K562 (cell line): ENCODE measurements at regions not wholly inside any gene's neighbourhood (a gene's known extent, or its start where the extent isn't known, plus 50 kb on each side); places are given as distances from the start of the nearest gene placed in this dataset.

Experiments used
- ATAC-seq: fragments of 200-7000 bp; cut with Tn5 transposase; 3 replicates; pipeline ENCODE4 v1.9.1; 2020; ENCODE audit warnings: moderate library complexity
- BruUV-seq: library from RNA; stranded (reverse); fragments of 400-500 nt; replicated peaks from 2 replicates; lab custom pipeline; 2021; lab: Mats Ljungman, UMichigan
- CTCF ChIA-PET: fragments of 300-600 bp; formaldehyde crosslinking; extraction: SDS; loops from one replicate; lab custom pipeline; 2021; ENCODE audit warnings: low intra/inter-chr PET ratio; lab: Yijun Ruan, JAX
- POLR2A ChIA-PET: fragments of 300-600, 350-650 bp; sonication (Branson Sonifier 250); formaldehyde crosslinking; extraction: SDS; loops from one replicate; lab custom pipeline; 2021; ENCODE audit warnings: antibody characterized with exemption, inconsistent platforms; lab: Yijun Ruan, JAX
- DNase-seq, 4 experiments: peaks; one replicate each; pipeline versions ENCODE4 v3.0.0 to v3.0.0-alpha.2; 2011 to 2018; ENCODE audit warnings: low spot score in 3 of 4, mixed read lengths in 3 of 4; ENCODE audit errors: extremely low read depth in 1 of 4
- FAIRE-seq: peaks from 2 replicates; lab custom pipeline; 2011; peaks lifted over from hg19 to GRCh38; lab: Jason Lieb, UNC
- H2AFZ ChIP-seq: 2 replicates; pipeline ENCODE4 v1.6.0; 2011; ENCODE audit warnings: low read depth, low read length, control low read depth, inconsistent platforms
- H3K27ac ChIP-seq: fragments of 200-600 bp; 3 replicates; pipeline ENCODE4 v1.8.0; 2011; ENCODE audit warnings: low read depth, mild to moderate bottlenecking, control low read depth, inconsistent platforms, low read length, moderate library complexity, mixed read lengths; ENCODE audit errors: extremely low read depth
- H3K27me3 ChIP-seq, 2 experiments: fragments of 300-600 bp in 1 of 2; 2 replicates in 1 of 2; 3 replicates in 1 of 2; pipeline versions ENCODE4 v1.6.0 to v1.8.0; 2011; ENCODE audit warnings: inconsistent platforms in 2 of 2, low read length in 2 of 2, mild to moderate bottlenecking in 1 of 2, mixed read lengths in 1 of 2, moderate library complexity in 1 of 2; ENCODE audit not compliant: control insufficient read depth in 2 of 2, insufficient read depth in 2 of 2
- H3K36me3 ChIP-seq: fragments of 300-600 bp; 3 replicates; pipeline ENCODE4 v1.8.0; 2011; ENCODE audit warnings: mild to moderate bottlenecking, low read length, inconsistent platforms; ENCODE audit not compliant: control insufficient read depth, insufficient read depth
- H3K4me1 ChIP-seq, 2 experiments: fragments of 200-600 bp in 1 of 2; replicated peaks in 1 of 2; 2 replicates in 1 of 2; 3 replicates in 1 of 2; pipeline versions ENCODE4 v1.5.1 to v1.8.0; 2011; ENCODE audit warnings: inconsistent platforms in 2 of 2, low read length in 2 of 2, mild to moderate bottlenecking in 1 of 2, mixed read lengths in 1 of 2, moderate library complexity in 1 of 2; ENCODE audit not compliant: control insufficient read depth in 2 of 2, insufficient read depth in 2 of 2
- H3K4me2 ChIP-seq: 2 replicates; pipeline ENCODE4 v1.6.1; 2011; ENCODE audit warnings: low read length, control low read depth, inconsistent platforms, mixed read lengths; ENCODE audit not compliant: insufficient read depth
- H3K4me3 ChIP-seq: fragments of 200-600 bp; sonication (generic), shearing (Covaris generic); 2 replicates; pipeline ENCODE4 v1.5.1; 2016; ENCODE audit warnings: control low read depth, inconsistent platforms
- H3K79me2 ChIP-seq: fragments of 200-600 bp; 3 replicates; pipeline ENCODE4 v1.8.0; 2011; ENCODE audit warnings: low read length, inconsistent platforms; ENCODE audit not compliant: control insufficient read depth, insufficient read depth
- H3K9ac ChIP-seq, 2 experiments: 2 replicates each; pipeline versions ENCODE4 v1.6.0 to v1.6.1; 2011; ENCODE audit warnings: low read depth in 2 of 2, low read length in 2 of 2, control low read depth in 1 of 2, inconsistent platforms in 1 of 2, mild to moderate bottlenecking in 1 of 2, mixed read lengths in 1 of 2; ENCODE audit not compliant: insufficient read depth in 1 of 2
- H3K9me1 ChIP-seq: one replicate; pipeline ENCODE4 v1.6.0; 2011; ENCODE audit warnings: inconsistent platforms, mild to moderate bottlenecking, low read length, moderate library complexity; ENCODE audit not compliant: control insufficient read depth, insufficient read depth
- H3K9me3 ChIP-seq: replicated peaks from 2 replicates; pipeline ENCODE4 v1.5.1; 2011; ENCODE audit warnings: low read depth, low read length, inconsistent platforms; ENCODE audit not compliant: control insufficient read depth, insufficient read depth
- H4K20me1 ChIP-seq: replicated peaks from 2 replicates; pipeline ENCODE4 v1.6.1; 2011; ENCODE audit warnings: low read length, inconsistent platforms, mixed read lengths; ENCODE audit not compliant: control insufficient read depth, insufficient read depth
- ARID1B ChIP-seq: fragments of 450-650 bp; IDR thresholded peaks from 2 replicates; pipeline ENCODE4 v1.6.1; 2016; ENCODE audit warnings: antibody characterized with exemption, mild to moderate bottlenecking, inconsistent platforms
- ASH1L ChIP-seq: fragments of 450-650 bp; IDR thresholded peaks from 2 replicates; pipeline ENCODE4 v1.6.1; 2018; ENCODE audit warnings: borderline replicate concordance, mild to moderate bottlenecking, low read depth; ENCODE audit not compliant: partially characterized antibody
- CEBPB ChIP-seq: fragments of 450-650 bp; IDR thresholded peaks from 2 replicates; pipeline ENCODE4 v1.6.1; 2016; ENCODE audit warnings: missing genetic modification characterization, missing compliant biosample characterization
- CEBPZ ChIP-seq: fragments of 150-350 bp; IDR thresholded peaks from 2 replicates; pipeline ENCODE4 v1.6.1; 2014; ENCODE audit warnings: low read depth, mild to moderate bottlenecking, low read length, borderline replicate concordance
- CREB1 ChIP-seq, 2 experiments: sonication (generic) in 1 of 2; formaldehyde crosslinking in 1 of 2; IDR thresholded peaks; 2 replicates each; pipeline versions ENCODE4 v1.6.1 to v1.8.0; 2012 to 2022; ENCODE audit warnings: inconsistent platforms in 1 of 2, mild to moderate bottlenecking in 1 of 2, missing genetic modification reagents in 1 of 2, moderate library complexity in 1 of 2
- HEY1 ChIP-seq: fragments of 250-450 bp; sonication (Bioruptor Pico); IDR thresholded peaks from 2 replicates; pipeline ENCODE4 v1.5.0; 2020; ENCODE audit warnings: mild to moderate bottlenecking, moderate library complexity, borderline replicate concordance
- ZNF134 ChIP-seq: fragments of 250-450 bp; sonication (Bioruptor Pico); conservative IDR thresholded peaks from 2 replicates; pipeline ENCODE4 v1.4.0; 2020
- ZNF212 ChIP-seq: fragments of 450-650 bp; formaldehyde crosslinking; IDR thresholded peaks from 2 replicates; pipeline ENCODE4 v1.4.0; 2020; ENCODE audit warnings: mild to moderate bottlenecking
- WGBS: fragments of 100-300 bp; shearing (Covaris generic); methylation state at CpG from one replicate; pipeline ENCODE4 v1.1.6; 2016; ENCODE audit warnings: low coverage, mixed read lengths; ENCODE audit not compliant: insufficient coverage; ENCODE audit errors: missing lambda C conversion rate; 5-methylcytosine and 5-hydroxymethylcytosine counted together
- in situ Hi-C: fragments of 300-500 bp; cut with MboI; formaldehyde crosslinking; loops from 4 replicates; pipeline ENCODE4 v1.15.0; 2018; ENCODE audit warnings: inconsistent platforms, mixed read lengths
- intact Hi-C: fragments of 100-400 bp; cut with micrococcal nuclease; formaldehyde crosslinking; loops from 2 replicates; pipeline ENCODE4 v1.14.2; 2022

DNA sequence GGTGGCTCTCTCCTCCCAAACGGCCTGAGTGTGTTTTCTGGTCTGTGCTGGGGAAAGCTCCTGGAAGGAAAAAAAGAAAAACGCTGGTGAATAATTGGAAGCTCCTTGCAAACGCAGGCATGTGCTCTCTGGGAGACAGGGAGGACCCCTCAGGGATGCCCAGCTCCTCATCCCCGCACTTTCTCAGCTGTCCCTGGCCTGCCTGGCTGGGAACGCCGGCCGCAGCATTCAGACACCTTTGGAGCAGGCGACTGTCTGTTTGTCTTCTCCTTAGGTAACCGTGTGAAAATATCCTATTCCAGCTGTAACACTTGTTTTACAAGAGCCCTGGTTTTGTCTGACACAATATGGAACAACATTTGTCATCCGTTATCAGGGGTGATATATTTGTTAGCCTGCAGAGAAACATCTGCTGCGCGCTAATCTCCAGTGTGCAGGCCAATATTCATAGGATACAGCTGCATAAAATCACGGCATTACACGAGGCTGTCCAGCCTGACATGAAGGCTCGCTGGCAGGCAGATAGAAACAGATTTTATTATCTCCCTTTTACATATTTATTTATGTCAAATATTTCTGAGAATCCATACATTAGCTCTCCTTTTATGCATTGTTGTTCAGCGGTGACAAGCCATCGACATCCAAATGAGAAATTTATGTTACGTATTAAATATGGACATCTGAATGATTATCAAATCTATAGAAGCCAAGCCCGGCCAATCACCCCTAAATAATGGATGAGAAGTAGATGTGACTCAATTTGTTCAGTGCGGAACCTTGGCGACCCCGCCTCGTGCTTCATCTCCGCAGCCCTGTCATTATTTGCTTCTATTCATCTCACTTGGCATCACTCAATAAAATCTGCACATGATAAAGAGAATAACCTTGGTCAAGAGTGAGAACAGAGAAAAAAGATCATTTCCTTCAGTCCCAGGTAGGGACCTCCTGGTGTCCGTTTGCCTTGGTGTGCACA, 675.1 kb upstream of the SALL3 start (continued):
- TF ChIP-seq CEBPZ (no peak), CEBPB (tag) (no peak)
- TF ChIP-seq, all 486 proteins: peak for 3

DNA sequence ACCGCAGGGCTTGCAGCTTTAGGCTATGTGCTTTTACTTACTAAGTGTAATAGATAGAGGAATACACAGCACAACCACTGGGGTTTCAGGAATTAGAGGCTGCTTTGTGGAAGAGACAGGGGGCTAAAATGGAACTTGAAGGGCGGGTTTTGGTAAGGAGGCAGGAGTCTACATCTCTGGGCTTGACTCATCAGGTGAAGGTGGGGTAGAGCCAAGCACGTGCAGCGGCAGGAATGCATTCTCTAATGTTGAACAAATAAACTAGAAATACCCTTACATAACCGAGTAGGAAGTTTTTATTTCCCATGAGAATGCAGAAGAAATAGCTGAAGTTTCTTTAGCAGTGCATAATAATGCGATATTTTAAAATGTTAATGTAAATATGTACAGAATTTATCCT, 673.8 kb upstream of the SALL3 start:
- no peaks in the 10 kb centered on the region for H3K79me2 ChIP-seq
- intact Hi-C loops (no loop called here), in situ Hi-C loops (no loop called here)
- H3K9ac ChIP-seq, result no peak overlapping the region
- no TSS peak for BruUV-seq
- ATAC-seq (no peak), FAIRE-seq (no peak), DNase-seq (no peak)
- H3K36me3 ChIP-seq, result no peaks in the 10 kb centered on the region
- H2AFZ ChIP-seq, result no peak overlapping the region
- ChIA-PET CTCF (no interaction called here), POLR2A (no interaction called here)
- H3K4me3 ChIP-seq, result no peak overlapping the region
- no peaks in the 10 kb centered on the region for H3K9me1 ChIP-seq
- TF ChIP-seq ASH1L (no peak), ZNF134 (CRISPR knock-in tag) (no peak), ARID1B (no peak), CREB1 (IDR thresholded peaks at IDR 0.05) (no peak), CREB1 (CRISPR knock-in tag; IDR thresholded peaks at IDR 0.05) (no peak), HEY1 (no peak), ZNF212 (no peak)
- H3K4me1 ChIP-seq, result no peaks in the 10 kb centered on the region
- H3K27ac ChIP-seq, result no peak overlapping the region
- peaks cover 0 to 16% of the 10 kb centered on the region in 2 experiments; a peak in 3 of 5 replicates for H3K27me3 ChIP-seq
- WGBS, result 0% methylated on average over 5 of the region's 6 CpGs
- no peaks in the 10 kb centered on the region for H4K20me1 ChIP-seq
- H3K9me3 ChIP-seq, result no peaks in the 10 kb centered on the region
- H3K4me2 ChIP-seq, result no peak overlapping the region
